ENCODE measurements at regions not wholly inside any gene's neighbourhood (a gene's known extent, or its start where the extent isn't known, plus 50 kb on each side); places are given as distances from the start of the nearest gene placed in this dataset.

DNA sequence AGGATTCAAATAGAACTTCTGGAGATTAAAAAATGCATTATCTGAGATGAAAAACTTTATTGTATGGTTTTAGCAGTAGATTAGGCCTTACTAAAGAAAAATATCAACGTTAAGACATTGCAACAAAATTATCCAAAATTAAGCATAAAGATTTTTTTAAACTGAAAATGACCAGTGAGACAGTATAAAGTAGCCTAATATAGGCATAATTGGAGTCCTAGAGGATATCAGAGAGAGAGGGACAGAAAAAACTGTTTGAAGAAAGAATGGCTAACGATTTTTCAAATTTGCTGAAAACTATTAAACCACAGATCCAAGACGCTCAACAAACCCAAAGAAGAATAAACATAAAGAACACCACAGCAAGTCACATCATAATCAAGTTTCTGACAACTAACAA is 149.5 kb upstream of the LMNTD1 start:
- TF ChIP-seq, protein P1, sequence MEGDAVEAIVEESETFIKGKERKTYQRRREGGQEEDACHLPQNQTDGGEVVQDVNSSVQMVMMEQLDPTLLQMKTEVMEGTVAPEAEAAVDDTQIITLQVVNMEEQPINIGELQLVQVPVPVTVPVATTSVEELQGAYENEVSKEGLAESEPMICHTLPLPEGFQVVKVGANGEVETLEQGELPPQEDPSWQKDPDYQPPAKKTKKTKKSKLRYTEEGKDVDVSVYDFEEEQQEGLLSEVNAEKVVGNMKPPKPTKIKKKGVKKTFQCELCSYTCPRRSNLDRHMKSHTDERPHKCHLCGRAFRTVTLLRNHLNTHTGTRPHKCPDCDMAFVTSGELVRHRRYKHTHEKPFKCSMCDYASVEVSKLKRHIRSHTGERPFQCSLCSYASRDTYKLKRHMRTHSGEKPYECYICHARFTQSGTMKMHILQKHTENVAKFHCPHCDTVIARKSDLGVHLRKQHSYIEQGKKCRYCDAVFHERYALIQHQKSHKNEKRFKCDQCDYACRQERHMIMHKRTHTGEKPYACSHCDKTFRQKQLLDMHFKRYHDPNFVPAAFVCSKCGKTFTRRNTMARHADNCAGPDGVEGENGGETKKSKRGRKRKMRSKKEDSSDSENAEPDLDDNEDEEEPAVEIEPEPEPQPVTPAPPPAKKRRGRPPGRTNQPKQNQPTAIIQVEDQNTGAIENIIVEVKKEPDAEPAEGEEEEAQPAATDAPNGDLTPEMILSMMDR (IDR thresholded peaks at IDR 0.05; ENCODE audit: insufficient read depth, low read depth, low read length): no peak
- no peak for TF ChIP-seq EZH2 (IDR thresholded peaks at IDR 0.05; ENCODE audit: insufficient read depth, low read length)
